IPS DF 4.7 (cell line): ENCODE measurements at regions not wholly inside any gene's neighbourhood (a gene's known extent, or its start where the extent isn't known, plus 50 kb on each side); places are given as distances from the start of the nearest gene placed in this dataset.

Source experiments
- DNase-seq: peaks from one replicate; pipeline ENCODE4 v3.0.0-alpha.2; 2013; ENCODE audit warnings: low spot score; ENCODE audit errors: extremely low read depth

DNA sequence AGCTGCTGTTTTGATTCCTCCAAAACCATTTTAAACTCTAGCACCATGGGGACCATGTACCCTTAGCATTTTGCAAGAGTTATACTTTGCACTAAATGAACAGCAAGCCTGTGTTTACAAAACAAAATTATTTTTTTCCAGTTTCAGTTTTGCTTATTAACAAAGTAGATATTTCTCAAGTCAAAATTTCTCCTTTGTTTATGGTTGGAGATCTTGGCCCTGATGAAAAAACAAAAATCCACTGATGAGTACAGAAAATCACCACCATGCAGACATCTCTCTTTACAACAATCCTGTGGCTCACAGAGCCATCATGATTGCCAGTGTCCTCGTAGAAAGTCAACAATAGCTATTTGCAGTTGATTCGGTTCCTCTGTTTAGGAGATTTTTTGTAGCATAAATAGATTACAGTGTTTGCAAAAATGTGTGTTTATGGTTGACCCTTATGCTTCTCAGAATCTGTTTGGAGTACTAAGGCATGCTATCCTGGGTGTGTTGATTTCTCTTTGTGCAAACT, 201.1 kb upstream of the NUDT4 start:
- no peak for DNase-seq

GRCh38 chr12:93177208-93178153, 200.2 kb upstream of the NUDT4 start:
- no peak for DNase-seq

GRCh38 chr12:93178154-93178878, 199.4 kb upstream of the NUDT4 start:
- DNase-seq = no peak

DNA sequence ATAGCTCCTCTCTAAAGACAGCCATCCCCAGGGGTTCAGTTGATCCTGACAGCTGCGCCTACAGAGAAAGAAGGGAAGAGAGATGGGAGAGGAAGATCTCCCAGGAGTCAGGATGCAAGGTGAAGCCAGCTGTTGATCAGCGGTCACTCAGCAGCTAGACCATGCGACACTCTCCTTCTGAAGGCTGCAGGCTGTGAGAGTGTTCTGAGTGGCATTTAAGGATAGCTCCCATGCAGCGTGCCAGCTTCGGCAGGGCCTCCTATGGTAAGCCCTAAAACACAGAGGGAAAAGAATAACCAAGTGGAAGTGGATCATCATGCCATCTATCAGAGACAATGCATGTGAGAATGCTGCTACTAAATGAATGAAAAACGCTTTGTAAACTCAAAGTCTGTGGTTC, 197.9 kb upstream of the NUDT4 start:
- DNase-seq = no peak

DNA sequence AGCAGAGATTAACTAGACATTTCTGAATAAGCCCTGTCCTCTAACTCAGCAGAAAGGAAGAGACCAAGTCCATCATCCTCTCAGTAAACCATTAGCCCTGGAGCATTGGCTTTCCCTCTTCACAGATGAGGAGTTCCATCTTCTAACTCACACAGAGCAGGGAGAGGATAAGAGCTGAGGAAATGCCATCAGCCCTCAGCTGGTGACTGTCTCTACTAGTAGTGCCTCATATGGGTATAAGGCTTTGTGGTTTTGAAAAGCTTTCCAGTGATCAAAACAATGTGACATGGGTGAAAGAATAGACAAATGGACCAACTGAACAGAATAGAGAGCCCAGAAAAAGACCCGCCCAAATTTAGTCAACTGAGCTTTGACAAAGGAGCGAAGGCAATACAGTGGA, 197.2 kb upstream of the NUDT4 start:
- DNase-seq = no peak

- no peak for DNase-seq
These were observed 196.2 kb upstream of the NUDT4 start for GRCh38 chr12:93181409-93181965.

GRCh38 chr12:93183940-93184671, 193.6 kb upstream of the NUDT4 start:
- DNase-seq = no peak

- DNase-seq = no peak
These were observed 192.9 kb upstream of the NUDT4 start for GRCh38 chr12:93184672-93185368.

DNA sequence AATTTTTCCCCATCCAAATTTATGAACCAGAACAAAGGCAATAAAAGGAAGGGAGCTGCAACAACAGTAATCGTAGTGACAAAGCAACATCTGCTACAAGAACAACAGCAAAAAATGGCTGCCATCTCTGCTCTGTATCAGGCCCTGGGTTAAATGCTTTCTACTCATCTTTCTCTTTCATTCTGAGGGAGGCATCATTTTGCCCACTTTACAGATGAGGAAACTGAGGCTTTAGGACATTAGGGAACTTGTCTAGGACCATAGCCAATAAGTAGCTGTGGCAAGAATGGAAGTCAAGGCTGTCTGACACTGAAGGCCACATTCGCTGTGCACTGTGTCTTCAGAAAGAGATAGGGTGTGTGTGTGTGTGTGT, 192.4 kb upstream of the NUDT4 start:
- DNase-seq = no peak

DNA sequence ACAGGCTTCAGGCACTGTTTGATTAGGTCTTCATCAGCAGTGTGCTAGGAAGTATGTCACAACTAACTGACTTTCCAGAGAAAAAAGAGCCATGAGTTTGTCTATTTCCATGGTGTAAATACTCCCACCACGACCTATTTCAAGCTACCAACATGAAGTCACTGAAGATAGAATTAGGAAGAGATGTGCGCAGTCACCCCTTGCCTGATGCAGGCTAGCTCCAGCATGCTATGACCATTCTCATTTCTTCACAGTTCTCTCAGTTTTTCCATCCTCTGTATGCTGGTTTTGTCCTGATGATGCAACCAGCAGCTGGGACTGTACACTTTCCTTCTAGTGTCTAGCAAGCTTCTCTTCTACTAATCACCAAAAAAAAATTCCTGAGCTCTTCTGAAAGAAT, 191.6 kb upstream of the NUDT4 start:
- no peak for DNase-seq

DNA sequence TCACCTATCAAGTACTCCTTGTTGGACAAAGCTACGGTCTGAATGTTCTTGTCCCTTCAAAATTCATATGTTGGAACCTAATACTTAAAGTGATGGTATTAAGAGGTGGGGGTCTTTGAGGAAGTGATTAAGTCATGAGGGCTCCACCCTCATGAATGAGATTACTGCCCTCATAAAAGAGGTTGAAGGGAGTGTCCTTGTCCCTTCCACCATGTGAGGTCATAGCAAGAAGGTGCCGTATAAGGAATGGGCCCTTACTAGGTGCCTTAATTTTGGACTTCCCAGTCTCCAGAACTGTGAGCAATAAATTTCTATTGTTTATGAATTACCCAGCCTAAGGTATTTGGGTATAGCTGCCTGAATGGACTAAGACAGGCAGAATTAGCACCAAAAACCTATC, 191.1 kb upstream of the NUDT4 start:
- no peak for DNase-seq

DNA sequence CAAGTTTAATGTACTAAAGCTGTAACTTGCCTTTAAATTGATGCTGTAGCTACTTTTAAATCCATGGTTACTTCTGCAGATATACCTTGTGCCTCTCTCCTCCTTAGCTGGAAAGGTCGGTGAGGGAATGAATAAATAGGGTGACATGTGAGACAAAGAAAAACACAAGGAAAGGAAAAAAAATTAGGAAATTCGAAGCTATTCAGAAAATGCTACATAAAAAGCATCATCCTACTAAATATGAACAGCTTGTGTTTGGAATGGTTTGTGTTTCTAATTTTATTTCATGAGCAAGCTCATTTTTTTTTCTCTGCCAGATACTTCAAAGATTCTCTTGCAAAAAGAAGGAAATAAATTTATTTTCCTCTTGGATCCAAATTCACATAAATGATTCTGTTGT, 186.3 kb upstream of the NUDT4 start:
- no peak for DNase-seq

- DNase-seq = no peak
These were observed 185.8 kb upstream of the NUDT4 start for GRCh38 chr12:93191956-93192355.

GRCh38 chr12:93192878-93193277, 184.8 kb upstream of the NUDT4 start:
- no peak for DNase-seq

GRCh38 chr12:93195511-93195910, 182.2 kb upstream of the NUDT4 start:
- DNase-seq = no peak

DNA sequence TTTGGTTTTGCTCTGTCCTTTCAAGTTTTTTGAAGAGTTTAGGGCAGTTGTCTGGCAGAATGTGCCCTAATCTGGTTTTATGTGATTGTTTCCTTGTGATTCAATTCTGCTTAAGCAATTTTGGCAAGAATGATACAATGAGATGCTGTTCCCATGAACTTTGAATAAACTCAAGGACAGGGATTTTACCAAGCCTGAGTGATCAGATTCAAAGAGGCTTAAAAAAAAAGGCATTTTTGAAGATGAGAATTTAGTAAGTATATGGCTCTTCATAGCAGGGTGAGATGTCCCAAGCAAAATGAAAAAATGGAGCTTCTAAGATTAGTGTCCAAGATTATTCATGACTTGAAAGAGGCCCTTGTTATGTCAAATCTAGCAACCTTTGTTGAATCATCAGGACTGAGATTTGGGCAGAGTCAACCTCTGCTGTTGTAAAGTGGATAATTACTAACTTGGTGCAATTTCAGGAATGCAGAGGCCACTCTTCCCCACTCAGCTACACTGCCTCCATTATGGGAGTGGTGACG, 180.6 kb upstream of the NUDT4 start:
- DNase-seq = no peak

DNA sequence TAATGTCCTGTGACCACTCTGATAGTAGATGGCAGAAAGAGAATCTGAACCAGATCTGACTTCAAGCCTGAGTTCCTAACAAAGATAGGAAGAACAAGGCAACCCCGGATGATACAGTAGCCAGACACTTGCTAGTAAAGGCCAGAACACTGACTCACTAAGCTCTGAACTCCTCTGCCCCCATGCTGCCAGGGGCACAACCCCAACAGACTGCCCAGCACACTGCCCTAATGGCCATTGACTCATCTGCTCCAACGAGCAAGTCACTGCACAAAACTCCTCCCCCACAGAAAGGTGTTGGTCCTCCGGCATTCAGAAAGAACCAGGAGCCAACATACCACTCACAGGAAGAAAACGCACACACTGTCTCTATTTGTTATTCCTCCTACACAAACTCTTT, 179.6 kb upstream of the NUDT4 start:
- no peak for DNase-seq

GRCh38 chr12:93199831-93200236, 177.9 kb upstream of the NUDT4 start:
- DNase-seq = no peak

DNA sequence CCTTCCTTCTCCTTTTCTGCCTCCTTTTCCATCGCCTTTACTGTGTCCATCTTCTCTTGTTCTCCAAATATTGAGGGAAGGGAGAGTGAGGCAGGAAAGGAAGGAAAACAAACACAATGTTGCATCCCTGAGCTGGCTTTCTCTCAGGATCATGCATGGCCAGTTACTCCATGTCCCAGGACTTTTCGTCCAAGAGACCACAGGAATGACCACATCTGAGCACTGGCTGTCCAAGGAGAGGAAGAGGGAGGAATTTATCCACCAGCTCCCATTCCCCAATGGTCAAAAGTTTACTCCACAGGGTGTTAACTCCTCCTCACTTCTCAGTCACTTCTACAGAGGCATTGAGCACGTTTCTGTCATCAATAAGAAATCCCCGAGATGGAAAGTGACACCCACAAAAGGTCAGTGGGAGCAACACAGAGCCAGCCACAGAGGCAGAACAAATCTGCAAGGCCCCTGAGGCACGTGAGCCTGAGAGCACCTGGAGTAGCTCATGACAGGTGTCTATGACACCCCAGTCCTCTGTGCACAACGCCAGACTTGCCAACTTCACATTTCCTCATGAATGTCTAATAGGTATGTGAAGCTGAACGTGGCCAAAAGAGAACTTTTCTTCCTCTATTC, 177.3 kb upstream of the NUDT4 start:
- no peak for DNase-seq

- DNase-seq = no peak
These were observed 175.7 kb upstream of the NUDT4 start for GRCh38 chr12:93201990-93202389.
